Inferior parietal cortex (tissue), 1 donor: ENCODE measurements at regions not wholly inside any gene's neighbourhood (a gene's known extent, or its start where the extent isn't known, plus 50 kb on each side); places are given as distances from the start of the nearest gene placed in this dataset.
"Not testable (repeated sequence)": the region's sequence is repeated elsewhere in the genome, so short reads cannot be mapped to it uniquely, and the experiment has no call there.

Experiments used
- DNase-seq: peaks from one replicate; pipeline ENCODE4 v3.0.0-alpha.2; 2016; ENCODE audit errors: extremely low spot score

DNA sequence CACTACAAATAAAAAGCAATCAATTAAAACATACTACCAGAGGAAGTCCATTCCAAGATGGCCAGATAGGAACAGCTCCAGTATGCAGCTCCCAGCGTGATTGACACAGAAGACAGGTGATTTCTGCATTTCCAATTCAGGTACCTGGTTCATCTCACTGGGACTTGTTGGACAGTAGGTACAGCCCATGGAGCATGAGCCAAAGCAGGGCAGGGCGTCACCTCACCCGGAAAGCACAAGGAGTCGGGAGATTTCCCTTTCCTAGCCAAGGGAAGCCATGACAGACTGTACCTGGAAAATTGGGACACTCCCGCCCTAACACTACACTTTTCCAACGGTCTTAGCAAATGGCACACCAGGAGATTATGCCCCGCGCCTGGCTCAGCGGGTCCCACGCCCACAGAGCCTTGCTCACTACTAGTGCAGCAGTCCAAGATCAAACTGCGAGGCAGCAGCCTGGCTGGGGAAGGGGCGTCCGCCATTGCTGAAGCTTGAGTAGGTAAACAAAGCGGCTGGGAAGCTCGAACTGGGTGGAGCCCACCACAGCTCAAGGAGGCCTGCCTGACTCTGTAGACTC lies 106.0 kb downstream of the BUD13 start:
- DNase-seq: not testable (repeated sequence)

DNA sequence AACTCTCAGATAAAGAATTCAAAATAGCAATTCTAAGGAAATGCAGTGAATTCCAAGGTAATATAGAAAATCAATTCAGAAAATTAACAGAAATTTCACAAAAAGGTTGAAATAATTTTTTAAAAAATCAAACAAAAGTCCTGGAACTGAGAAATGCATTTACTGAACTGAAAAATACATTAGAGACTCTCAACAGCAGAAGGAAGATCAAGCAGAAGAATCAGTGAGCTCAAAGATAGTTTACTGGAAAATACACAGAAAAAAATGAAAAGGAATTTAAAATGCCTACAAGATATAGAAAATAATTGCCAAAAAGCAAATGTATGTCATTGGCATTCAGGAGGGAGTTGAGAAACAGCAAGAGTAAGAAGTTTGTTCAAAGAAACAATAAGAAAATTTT lies 107.3 kb downstream of the BUD13 start:
- no peak for DNase-seq

DNA sequence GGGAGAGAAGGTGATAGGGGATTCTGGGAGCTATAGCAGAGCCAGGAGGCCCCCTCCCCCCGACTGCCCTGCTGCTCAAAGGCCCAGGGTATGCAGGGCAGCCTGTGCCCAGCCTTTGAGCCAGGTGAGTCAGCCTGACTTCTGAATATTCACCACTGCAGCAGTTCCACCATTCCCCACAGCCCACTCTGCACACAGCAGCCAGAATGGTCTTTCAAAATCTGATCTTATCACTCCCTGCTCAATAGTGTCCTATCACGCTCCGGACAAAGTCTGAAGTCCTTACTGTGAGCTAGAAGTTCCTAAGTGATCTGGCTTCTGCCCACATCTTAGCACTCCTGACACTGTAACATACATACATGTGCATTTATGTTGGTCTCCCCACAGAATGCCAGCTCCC lies 111.7 kb downstream of the BUD13 start:
- DNase-seq: no peak

GRCh38 chr11:116660011-116660410 lies 112.8 kb downstream of the BUD13 start:
- no peak for DNase-seq

DNA sequence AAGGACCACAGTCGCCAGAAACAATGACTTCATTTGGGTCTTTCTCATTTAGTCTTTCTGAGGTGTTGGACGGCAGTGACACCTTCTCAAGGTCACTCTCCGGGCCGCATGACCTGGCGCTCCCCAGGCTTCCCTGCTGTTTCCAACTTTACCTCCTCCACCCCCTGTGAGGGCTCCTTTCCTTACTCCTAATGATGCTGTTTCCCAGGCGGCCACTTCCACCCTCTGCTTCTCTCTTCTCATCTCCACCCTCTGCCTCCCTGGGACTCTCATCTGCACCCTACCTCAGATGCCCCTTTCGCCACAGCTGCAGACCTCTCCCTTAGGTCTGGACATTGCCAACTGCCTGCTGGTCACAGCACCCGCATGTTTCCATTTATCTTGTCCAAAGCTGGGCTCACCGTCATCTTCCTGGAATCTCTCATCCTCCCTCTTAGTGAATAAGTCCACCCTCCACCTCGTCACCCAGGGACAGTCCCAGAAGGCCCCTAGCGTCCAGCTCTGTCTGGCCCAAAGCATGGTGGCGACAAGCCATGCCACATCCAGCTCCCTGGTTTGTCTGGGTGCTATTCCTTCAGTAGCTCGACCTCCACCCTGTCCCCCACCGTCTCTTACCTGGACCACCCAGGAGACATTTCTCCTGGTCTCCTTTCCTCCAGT lies 113.8 kb downstream of the BUD13 start:
- DNase-seq: no peak

DNA sequence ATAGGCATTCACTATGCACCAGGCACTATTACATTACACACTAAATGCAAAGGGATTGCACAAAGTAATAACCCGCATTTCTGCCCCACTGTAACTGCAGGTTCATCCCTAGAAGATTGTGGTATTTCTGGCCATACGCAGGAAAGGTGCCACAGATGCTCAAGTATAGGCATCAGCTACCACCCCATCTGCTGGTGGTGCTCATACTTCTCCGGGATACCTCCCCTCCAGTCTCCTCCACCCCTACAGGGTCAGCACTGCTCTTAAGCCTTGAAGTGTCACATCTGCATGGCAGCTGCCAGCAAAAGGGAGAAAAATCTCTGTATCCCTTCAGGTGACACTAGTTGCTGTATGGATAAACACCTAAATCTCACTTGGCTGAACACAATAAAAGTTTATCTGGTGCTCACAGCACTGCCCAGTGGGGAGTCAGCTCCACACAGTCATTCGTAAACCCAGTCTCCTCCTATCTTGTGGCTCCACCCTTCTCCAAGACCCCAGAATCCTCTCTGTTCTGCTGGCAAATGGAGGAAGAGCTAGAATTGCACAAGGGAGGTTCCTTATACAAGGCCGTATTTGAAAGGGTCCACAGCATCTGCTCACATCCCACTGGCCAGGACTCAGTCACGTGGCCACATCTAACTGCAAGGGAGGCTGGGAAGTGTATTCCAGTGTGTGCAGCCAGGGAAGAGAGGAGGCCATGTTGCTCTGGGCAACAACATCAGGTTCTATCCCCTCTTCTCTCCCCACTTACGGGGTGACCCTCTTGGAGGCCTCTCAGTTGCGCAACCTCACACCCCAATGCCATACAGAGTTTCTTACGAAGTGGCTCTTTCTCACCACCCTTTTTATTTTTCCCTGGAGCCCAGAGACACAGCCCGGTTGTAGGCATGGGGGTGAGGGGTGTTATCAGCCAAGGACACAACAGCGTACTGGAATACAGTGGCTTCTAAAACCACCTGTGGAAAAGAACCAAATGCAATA lies 114.7 kb downstream of the BUD13 start:
- DNase-seq: no peak

DNA sequence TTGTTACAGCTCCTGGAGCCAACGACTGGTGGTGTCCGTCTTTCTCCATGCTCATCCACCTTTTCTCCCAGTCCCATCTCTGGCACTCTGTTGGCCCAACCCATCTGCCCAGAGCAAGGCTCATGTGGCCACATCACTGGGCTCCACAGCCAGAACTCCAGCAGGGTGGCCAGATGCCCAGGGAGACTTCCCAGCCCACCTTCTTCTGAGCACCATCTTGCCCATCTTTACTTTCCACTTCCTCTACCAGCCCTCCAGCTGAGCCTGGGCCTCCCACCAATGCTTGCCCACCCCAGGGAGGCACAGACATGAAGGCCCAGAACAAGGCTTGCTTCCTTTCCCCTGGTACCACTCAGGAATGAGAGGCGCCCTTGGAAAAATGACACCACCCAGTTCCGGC lies 116.8 kb downstream of the BUD13 start:
- no peak for DNase-seq

- no peak for DNase-seq
Measured at GRCh38 chr11:116654526-116654925, 118.3 kb downstream of the BUD13 start.

DNA sequence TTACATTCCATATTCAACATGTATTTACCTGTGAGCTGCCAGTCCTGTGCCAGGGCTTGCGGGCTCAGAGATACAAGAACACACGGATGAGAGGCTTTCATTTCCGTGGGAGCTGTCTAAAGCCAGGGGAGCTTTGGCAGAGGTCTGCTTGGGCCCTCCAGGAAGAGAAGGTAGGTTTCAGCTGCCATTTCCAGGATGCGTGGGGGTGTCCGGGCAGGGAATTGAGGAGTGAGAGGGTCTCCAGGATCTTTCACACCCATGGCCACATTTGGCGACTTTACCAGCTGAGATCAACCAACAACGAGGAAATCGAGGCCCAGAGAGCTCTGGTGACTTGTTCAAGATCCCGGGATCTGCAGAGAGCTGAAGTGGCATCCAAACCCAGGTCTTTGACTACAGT lies 119.6 kb downstream of the BUD13 start:
- no peak for DNase-seq

GRCh38 chr11:116651737-116652237 lies 121.0 kb downstream of the BUD13 start:
- no peak for DNase-seq

GRCh38 chr11:116651098-116651736 lies 121.6 kb downstream of the BUD13 start:
- DNase-seq: no peak

- DNase-seq: no peak
Measured at GRCh38 chr11:116650052-116650451, 122.7 kb downstream of the BUD13 start.

- no peak for DNase-seq
Measured at GRCh38 chr11:116649268-116649667, 123.5 kb downstream of the BUD13 start.

- DNase-seq: no peak
Measured at GRCh38 chr11:116648247-116649174, 124.3 kb downstream of the BUD13 start.

GRCh38 chr11:116647305-116648080 lies 125.3 kb downstream of the BUD13 start:
- DNase-seq: no peak

GRCh38 chr11:116646191-116646590 lies 126.6 kb downstream of the BUD13 start:
- no peak for DNase-seq

- no peak for DNase-seq
Measured at GRCh38 chr11:116644941-116645305, 127.9 kb downstream of the BUD13 start.

DNA sequence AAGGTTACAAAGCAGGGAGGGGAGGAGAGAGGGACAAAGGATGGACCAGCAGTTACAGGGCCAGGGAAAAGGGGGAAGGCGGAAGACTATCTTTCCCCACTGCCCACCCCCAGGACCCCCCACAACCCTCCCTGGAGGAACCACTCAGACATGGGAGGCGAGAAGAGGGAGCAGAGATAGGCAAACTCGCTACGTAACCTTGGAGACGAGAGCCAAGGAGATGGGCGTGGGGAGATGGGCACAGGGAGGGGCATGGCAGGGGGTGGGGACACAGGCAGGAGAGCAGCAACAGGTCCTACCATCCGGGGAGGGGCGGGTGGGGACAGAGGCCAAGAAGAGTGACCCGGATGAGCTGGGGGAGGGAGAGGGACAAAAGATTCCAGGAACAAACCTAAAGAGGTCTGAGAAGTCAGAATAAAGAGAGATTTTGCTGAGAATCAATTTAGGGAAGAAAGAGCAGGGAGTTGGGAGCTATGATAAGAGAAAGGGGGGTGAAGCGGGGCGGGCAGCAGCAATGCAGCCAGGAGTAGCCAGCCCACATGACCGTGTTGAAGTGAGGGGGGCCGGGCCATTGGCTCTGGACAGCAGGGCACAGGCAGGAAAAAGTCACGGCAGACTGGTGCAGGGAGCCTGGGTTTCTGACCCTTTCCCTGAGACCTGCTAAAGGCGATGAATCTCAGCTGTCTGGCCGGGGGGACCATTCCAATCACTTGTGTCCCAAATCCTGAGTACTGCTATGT lies 128.4 kb downstream of the BUD13 start:
- no peak for DNase-seq

DNA sequence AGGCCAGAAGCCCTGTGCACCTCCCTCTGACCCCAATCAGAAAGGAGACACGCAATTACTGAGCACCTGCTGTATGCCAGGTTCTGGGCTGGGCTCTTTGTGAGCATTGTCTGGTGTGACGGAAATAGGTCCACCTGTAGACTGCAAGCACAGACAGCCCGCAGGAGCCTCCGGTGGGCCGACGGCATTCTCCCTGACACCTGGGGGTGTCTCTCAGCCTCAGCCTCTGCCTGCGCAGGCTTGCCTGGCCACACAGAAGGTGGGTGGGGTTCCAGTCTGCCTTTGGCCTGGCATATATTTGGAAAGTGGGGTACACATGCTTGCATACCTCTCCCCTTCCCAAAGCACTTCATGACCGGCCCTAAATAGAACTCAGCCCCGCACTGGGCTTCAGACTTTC lies 129.3 kb downstream of the BUD13 start:
- no peak for DNase-seq
